Dedifferentiated amniotic fluid mesenchymal stem cell (primary cell): ENCODE measurements at regions not wholly inside any gene's neighbourhood (a gene's known extent, or its start where the extent isn't known, plus 50 kb on each side); places are given as distances from the start of the nearest gene placed in this dataset.

ENCODE experiments used
- DNase-seq: peaks from one replicate; pipeline ENCODE4 v3.0.0-alpha.2; 2016; ENCODE audit errors: extremely low spot score

- no peak for DNase-seq
Measured at GRCh38 chr15:94100863-94101262, 130.5 kb upstream of the MCTP2 start.

GRCh38 chr15:94099574-94099960, 131.8 kb upstream of the MCTP2 start:
- DNase-seq: no peak

GRCh38 chr15:94098921-94099573, 132.3 kb upstream of the MCTP2 start:
- DNase-seq: no peak

GRCh38 chr15:94097552-94097951, 133.8 kb upstream of the MCTP2 start:
- DNase-seq: no peak

- DNase-seq: no peak
Measured at GRCh38 chr15:94094310-94094709, 137.1 kb upstream of the MCTP2 start.

GRCh38 chr15:94086341-94086740, 145.0 kb upstream of the MCTP2 start:
- no peak for DNase-seq

GRCh38 chr15:94083467-94084052, 147.8 kb upstream of the MCTP2 start:
- no peak for DNase-seq

- DNase-seq: no peak
Measured at GRCh38 chr15:94081829-94082228, 149.5 kb upstream of the MCTP2 start.

GRCh38 chr15:94080989-94081605, 150.3 kb upstream of the MCTP2 start:
- DNase-seq: no peak

- DNase-seq: no peak
Measured at GRCh38 chr15:94080416-94080815, 150.9 kb upstream of the MCTP2 start.

- DNase-seq: no peak
Measured at GRCh38 chr15:94079968-94080367, 151.4 kb upstream of the MCTP2 start.

- no peak for DNase-seq
Measured at GRCh38 chr15:94079459-94079858, 151.9 kb upstream of the MCTP2 start.

GRCh38 chr15:94077938-94078337, 153.4 kb upstream of the MCTP2 start:
- DNase-seq: no peak

GRCh38 chr15:94075349-94075748, 156.0 kb upstream of the MCTP2 start:
- no peak for DNase-seq

- no peak for DNase-seq
Measured at GRCh38 chr15:94070356-94071295, 160.7 kb upstream of the MCTP2 start.

- DNase-seq: no peak
Measured at GRCh38 chr15:94069844-94070243, 161.5 kb upstream of the MCTP2 start.

- no peak for DNase-seq
Measured at GRCh38 chr15:94066811-94067210, 164.6 kb upstream of the MCTP2 start.

GRCh38 chr15:94066046-94066445, 165.3 kb upstream of the MCTP2 start:
- DNase-seq: no peak

- DNase-seq: no peak
Measured at GRCh38 chr15:94064676-94065313, 166.6 kb upstream of the MCTP2 start.

- DNase-seq: no peak
Measured at GRCh38 chr15:94061041-94061440, 170.3 kb upstream of the MCTP2 start.

GRCh38 chr15:94059013-94059587, 172.3 kb upstream of the MCTP2 start:
- no peak for DNase-seq
